GM10248 (cell line): ENCODE measurements at regions not wholly inside any gene's neighbourhood (a gene's known extent, or its start where the extent isn't known, plus 50 kb on each side); places are given as distances from the start of the nearest gene placed in this dataset.

Source experiments
- CTCF ChIA-PET: fragments of 300-600 bp; sonication (Branson Sonifier 250); formaldehyde crosslinking; extraction: SDS; loops from one replicate; lab custom pipeline; 2021; ENCODE audit warnings: antibody characterized with exemption; lab: Yijun Ruan, JAX
- POLR2A ChIA-PET: fragments of 350-650 bp; sonication (Branson Sonifier 250); formaldehyde crosslinking; extraction: SDS; loops from one replicate; lab custom pipeline; 2020; ENCODE audit warnings: antibody characterized with exemption; lab: Yijun Ruan, JAX
- DNase-seq: peaks from one replicate; pipeline ENCODE4 v3.0.0; 2012; ENCODE audit errors: extremely low spot score
- CTCF ChIP-seq: IDR thresholded peaks from 2 replicates; pipeline ENCODE4 v1.5.1; 2012; ENCODE audit warnings: mild to moderate bottlenecking, low read depth; ENCODE audit errors: extremely low read depth, missing control alignments, control extremely low read depth

GRCh38 chr13:40178130-40178529 lies 488.3 kb downstream of the FOXO1 start:
- DNase-seq = no peak
- ChIA-PET POLR2A (no interaction called here), CTCF (interaction anchor here (1.1 kb wide), 1 partner anchor 12 kb away, joined by 3 read pairs; no protein-coding TSS in a partner anchor)
- no peak for TF ChIP-seq CTCF

GRCh38 chr13:40179445-40180281 lies 486.8 kb downstream of the FOXO1 start:
- no peak for DNase-seq
- ChIA-PET CTCF (interaction anchor here (1.4 kb wide), 1 partner anchor 11 kb away, joined by 4 read pairs; no protein-coding TSS in a partner anchor), POLR2A (no interaction called here)
- TF ChIP-seq CTCF = no peak

GRCh38 chr13:40180776-40181175 lies 485.7 kb downstream of the FOXO1 start:
- no peak for TF ChIP-seq CTCF
- CTCF ChIA-PET = interaction anchor here (1.3 to 1.4 kb wide), 2 partner anchors 9 to 30 kb away, joined by 4 to 5 read pairs; no protein-coding TSS in a partner anchor
- POLR2A ChIA-PET = no interaction called here
- no peak for DNase-seq

GRCh38 chr13:40181203-40181845 lies 485.1 kb downstream of the FOXO1 start:
- CTCF ChIA-PET = interaction anchor here (1.3 kb wide), 1 partner anchor 30 kb away, joined by 5 read pairs; no protein-coding TSS in a partner anchor

GRCh38 chr13:40182591-40182990 lies 483.9 kb downstream of the FOXO1 start:
- no peak for DNase-seq
- CTCF ChIA-PET = interaction anchor here (1.9 kb wide), 1 partner anchor 9 kb away, joined by 7 read pairs; no protein-coding TSS in a partner anchor
- TF ChIP-seq CTCF = no peak
- POLR2A ChIA-PET = no interaction called here

More at GRCh38 chr13:40181203-40181845, 485.1 kb downstream of the FOXO1 start:
- TF ChIP-seq CTCF = no peak
- POLR2A ChIA-PET = no interaction called here
- DNase-seq = no peak

GRCh38 chr13:40185414-40185813 lies 481.0 kb downstream of the FOXO1 start:
- CTCF ChIA-PET = interaction anchor here (0.9 to 2.2 kb wide), 3 partner anchors 10 to 19 kb away, joined by 3 to 7 read pairs (median 5); no protein-coding TSS in a partner anchor
- POLR2A ChIA-PET = no interaction called here
- no peak for TF ChIP-seq CTCF
- DNase-seq = no peak
